ENCODE measurements at regions not wholly inside any gene's neighbourhood (a gene's known extent, or its start where the extent isn't known, plus 50 kb on each side); places are given as distances from the start of the nearest gene placed in this dataset.
"Not testable (repeated sequence)": the region's sequence is repeated elsewhere in the genome, so short reads cannot be mapped to it uniquely, and the experiment has no call there.

- Histone ChIP-seq H3K27ac (ENCODE audit: low read depth, low read length) (no peak overlapping the region), H3K36me3 (ENCODE audit: control insufficient read depth in 3 of 3, insufficient read depth in 3 of 3, low read length in 3 of 3) (peaks cover 31 to 36% (median 35%) of the 10 kb centered on the region in 3 donors), H3K4me3 (ENCODE audit: low read length in 3 of 3) (no peak overlapping the region), H3K4me1 (ENCODE audit: control insufficient read depth in 3 of 3, insufficient read depth in 3 of 3, low read length in 3 of 3) (peaks cover 0 to 2% (median 0%) of the 10 kb centered on the region in 3 donors), H3K27me3 (ENCODE audit: control insufficient read depth in 3 of 3, insufficient read depth in 3 of 3, low read length in 3 of 3) (no peaks in the 10 kb centered on the region), H3K9ac (ENCODE audit: low read depth in 1 of 3, low read length in 3 of 3) (no peak overlapping the region), H3K9me3 (ENCODE audit: control insufficient read depth in 3 of 3, low read length in 3 of 3) (no peaks in the 10 kb centered on the region)
Measured at GRCh38 chr22:25461301-25461700, 103.2 kb upstream of the GRK3 start.

GRCh38 chr22:25462474-25463346 lies 101.8 kb upstream of the GRK3 start:
- H3K27ac ChIP-seq (ENCODE audit: low read depth, low read length); H3K9me3 ChIP-seq (ENCODE audit: control insufficient read depth in 3 of 3, low read length in 3 of 3); H3K27me3 ChIP-seq (ENCODE audit: control insufficient read depth in 3 of 3, insufficient read depth in 3 of 3, low read length in 3 of 3); H3K4me1 ChIP-seq (ENCODE audit: control insufficient read depth in 3 of 3, insufficient read depth in 3 of 3, low read length in 3 of 3); H3K4me3 ChIP-seq (ENCODE audit: low read length in 3 of 3): not testable (repeated sequence)
- Histone ChIP-seq H3K9ac (ENCODE audit: low read depth in 1 of 3, low read length in 3 of 3) (peak overlapping the region in 1 of 3 donors; percentile 16), H3K36me3 (ENCODE audit: control insufficient read depth in 3 of 3, insufficient read depth in 3 of 3, low read length in 3 of 3) (peaks cover 24 to 29% (median 28%) of the 10 kb centered on the region in 3 donors)

- H3K9me3 ChIP-seq (ENCODE audit: control insufficient read depth in 3 of 3, low read length in 3 of 3); H3K4me3 ChIP-seq (ENCODE audit: low read length in 3 of 3); H3K4me1 ChIP-seq (ENCODE audit: control insufficient read depth in 3 of 3, insufficient read depth in 3 of 3, low read length in 3 of 3); H3K9ac ChIP-seq (ENCODE audit: low read depth in 1 of 3, low read length in 3 of 3); H3K27me3 ChIP-seq (ENCODE audit: control insufficient read depth in 3 of 3, insufficient read depth in 3 of 3, low read length in 3 of 3); H3K27ac ChIP-seq (ENCODE audit: low read depth, low read length): not testable (repeated sequence)
- H3K36me3 ChIP-seq (ENCODE audit: control insufficient read depth in 3 of 3, insufficient read depth in 3 of 3, low read length in 3 of 3): peaks cover 23 to 29% (median 28%) of the 10 kb centered on the region in 3 donors
Measured at GRCh38 chr22:25463347-25463628, 101.2 kb upstream of the GRK3 start.

DNA sequence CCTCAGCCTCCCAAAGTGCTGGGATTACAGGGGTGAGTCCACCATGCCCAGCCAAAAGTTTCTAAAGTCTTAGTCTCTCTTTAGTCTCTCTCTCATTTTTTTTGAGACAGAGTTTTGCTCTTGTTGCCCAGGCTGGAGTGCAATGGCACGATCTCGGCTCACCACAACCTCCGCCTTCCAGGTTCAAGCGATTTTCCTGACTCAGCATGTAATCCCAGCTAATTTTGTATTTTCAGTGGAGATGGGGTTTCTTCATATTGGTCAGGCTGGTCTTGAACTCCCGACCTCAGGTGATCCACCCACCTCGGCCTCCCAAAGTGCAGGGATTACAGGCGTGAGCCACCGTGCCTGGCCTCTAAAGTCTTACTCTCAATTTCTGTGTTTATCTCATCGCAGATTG lies 100.1 kb upstream of the GRK3 start:
- H3K27me3 ChIP-seq (ENCODE audit: control insufficient read depth in 3 of 3, insufficient read depth in 3 of 3, low read length in 3 of 3); H3K4me3 ChIP-seq (ENCODE audit: low read length in 3 of 3); H3K27ac ChIP-seq (ENCODE audit: low read depth, low read length); H3K4me1 ChIP-seq (ENCODE audit: control insufficient read depth in 3 of 3, insufficient read depth in 3 of 3, low read length in 3 of 3); H3K9me3 ChIP-seq (ENCODE audit: control insufficient read depth in 3 of 3, low read length in 3 of 3); H3K9ac ChIP-seq (ENCODE audit: low read depth in 1 of 3, low read length in 3 of 3): not testable (repeated sequence)
- H3K36me3 ChIP-seq (ENCODE audit: control insufficient read depth in 3 of 3, insufficient read depth in 3 of 3, low read length in 3 of 3): peaks cover 17 to 23% (median 20%) of the 10 kb centered on the region in 3 donors

DNA sequence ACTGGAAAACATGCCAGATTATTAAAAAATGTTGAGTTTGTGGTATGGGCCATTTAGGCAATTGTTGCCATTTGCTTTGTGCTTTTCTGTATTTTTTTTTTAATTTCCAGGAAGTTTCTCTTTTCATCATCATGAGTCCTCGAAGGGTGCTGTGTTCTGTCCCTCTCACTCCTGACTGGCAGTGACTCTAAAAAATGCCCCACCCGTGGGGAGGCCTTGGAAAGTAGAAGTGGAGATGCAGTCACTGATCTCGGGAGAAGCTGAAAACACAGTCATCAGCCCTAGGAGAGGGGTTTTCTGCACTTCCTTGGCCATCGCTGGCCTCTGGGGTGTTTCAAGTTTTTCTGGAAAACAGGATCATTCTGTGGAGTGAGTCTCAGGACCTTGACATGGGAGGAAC lies 98.5 kb upstream of the GRK3 start:
- H3K4me1 ChIP-seq (ENCODE audit: control insufficient read depth in 3 of 3, insufficient read depth in 3 of 3, low read length in 3 of 3): peaks cover 0 to 2% (median 0%) of the 10 kb centered on the region in 3 donors
- no peaks in the 10 kb centered on the region for H3K9me3 ChIP-seq (ENCODE audit: control insufficient read depth in 3 of 3, low read length in 3 of 3)
- H3K36me3 ChIP-seq (ENCODE audit: control insufficient read depth in 3 of 3, insufficient read depth in 3 of 3, low read length in 3 of 3): peaks cover 6 to 8% (median 6%) of the 10 kb centered on the region in 3 donors
- H3K4me3 ChIP-seq (ENCODE audit: low read length in 3 of 3): no peak overlapping the region
- no peaks in the 10 kb centered on the region for H3K27me3 ChIP-seq (ENCODE audit: control insufficient read depth in 3 of 3, insufficient read depth in 3 of 3, low read length in 3 of 3)
- H3K9ac ChIP-seq (ENCODE audit: low read depth in 1 of 3, low read length in 3 of 3): no peak overlapping the region
- no peak overlapping the region for H3K27ac ChIP-seq (ENCODE audit: low read depth, low read length)

GRCh38 chr22:25472382-25472781 lies 92.1 kb upstream of the GRK3 start:
- peaks cover 0 to under 1% (median under 1%) of the 10 kb centered on the region in 3 donors for H3K9me3 ChIP-seq (ENCODE audit: control insufficient read depth in 3 of 3, low read length in 3 of 3)
- H3K4me3 ChIP-seq (ENCODE audit: low read length in 3 of 3): no peak overlapping the region
- H3K36me3 ChIP-seq (ENCODE audit: control insufficient read depth in 3 of 3, insufficient read depth in 3 of 3, low read length in 3 of 3): peaks cover 0 to 2% (median 0%) of the 10 kb centered on the region in 3 donors
- H3K9ac ChIP-seq (ENCODE audit: low read depth in 1 of 3, low read length in 3 of 3): no peak overlapping the region
- no peak overlapping the region for H3K27ac ChIP-seq (ENCODE audit: low read depth, low read length)
- peaks cover 0 to 7% (median 3%) of the 10 kb centered on the region in 3 donors for H3K4me1 ChIP-seq (ENCODE audit: control insufficient read depth in 3 of 3, insufficient read depth in 3 of 3, low read length in 3 of 3)
- H3K27me3 ChIP-seq (ENCODE audit: control insufficient read depth in 3 of 3, insufficient read depth in 3 of 3, low read length in 3 of 3): no peaks in the 10 kb centered on the region

- H3K4me3 ChIP-seq (ENCODE audit: low read length in 3 of 3): no peak overlapping the region
- H3K9me3 ChIP-seq (ENCODE audit: control insufficient read depth in 3 of 3, low read length in 3 of 3): peaks cover 0 to 2% (median 2%) of the 10 kb centered on the region in 3 donors
- no peak overlapping the region for H3K9ac ChIP-seq (ENCODE audit: low read depth in 1 of 3, low read length in 3 of 3)
- H3K36me3 ChIP-seq (ENCODE audit: control insufficient read depth in 3 of 3, insufficient read depth in 3 of 3, low read length in 3 of 3): peaks cover 0 to 4% (median 0%) of the 10 kb centered on the region in 3 donors
- H3K4me1 ChIP-seq (ENCODE audit: control insufficient read depth in 3 of 3, insufficient read depth in 3 of 3, low read length in 3 of 3): peaks cover 5 to 13% (median 9%) of the 10 kb centered on the region in 3 donors
- no peaks in the 10 kb centered on the region for H3K27me3 ChIP-seq (ENCODE audit: control insufficient read depth in 3 of 3, insufficient read depth in 3 of 3, low read length in 3 of 3)
- no peak overlapping the region for H3K27ac ChIP-seq (ENCODE audit: low read depth, low read length)
Measured at GRCh38 chr22:25475257-25476022, 89.0 kb upstream of the GRK3 start.

DNA sequence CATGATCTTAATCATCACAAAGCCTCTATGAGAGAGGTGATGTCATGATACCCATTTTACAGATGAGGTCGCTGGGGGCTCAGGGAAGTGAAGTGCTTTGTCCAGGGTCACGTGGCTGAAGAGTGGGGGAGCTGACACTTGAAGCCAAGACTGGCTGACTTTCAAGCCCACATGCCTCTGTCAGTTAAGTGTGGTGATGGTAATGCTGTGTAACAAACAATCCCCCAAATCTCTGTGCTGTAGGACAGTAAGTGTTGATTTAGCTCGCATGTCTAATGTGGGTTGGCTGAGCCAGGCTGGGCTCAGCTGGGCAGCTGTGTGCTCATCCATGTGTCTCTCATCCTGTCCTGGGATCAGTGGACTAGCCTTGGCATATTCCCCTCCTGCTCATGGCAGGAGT lies 87.1 kb upstream of the GRK3 start:
- peaks cover 0 to 2% (median 2%) of the 10 kb centered on the region in 3 donors for H3K9me3 ChIP-seq (ENCODE audit: control insufficient read depth in 3 of 3, low read length in 3 of 3)
- H3K36me3 ChIP-seq (ENCODE audit: control insufficient read depth in 3 of 3, insufficient read depth in 3 of 3, low read length in 3 of 3): peaks cover 0 to 4% (median 0%) of the 10 kb centered on the region in 3 donors
- H3K9ac ChIP-seq (ENCODE audit: low read depth in 1 of 3, low read length in 3 of 3): no peak overlapping the region
- peaks cover 5 to 13% (median 11%) of the 10 kb centered on the region in 3 donors for H3K4me1 ChIP-seq (ENCODE audit: control insufficient read depth in 3 of 3, insufficient read depth in 3 of 3, low read length in 3 of 3)
- H3K27me3 ChIP-seq (ENCODE audit: control insufficient read depth in 3 of 3, insufficient read depth in 3 of 3, low read length in 3 of 3): no peaks in the 10 kb centered on the region
- H3K27ac ChIP-seq (ENCODE audit: low read depth, low read length): no peak overlapping the region
- no peak overlapping the region for H3K4me3 ChIP-seq (ENCODE audit: low read length in 3 of 3)

DNA sequence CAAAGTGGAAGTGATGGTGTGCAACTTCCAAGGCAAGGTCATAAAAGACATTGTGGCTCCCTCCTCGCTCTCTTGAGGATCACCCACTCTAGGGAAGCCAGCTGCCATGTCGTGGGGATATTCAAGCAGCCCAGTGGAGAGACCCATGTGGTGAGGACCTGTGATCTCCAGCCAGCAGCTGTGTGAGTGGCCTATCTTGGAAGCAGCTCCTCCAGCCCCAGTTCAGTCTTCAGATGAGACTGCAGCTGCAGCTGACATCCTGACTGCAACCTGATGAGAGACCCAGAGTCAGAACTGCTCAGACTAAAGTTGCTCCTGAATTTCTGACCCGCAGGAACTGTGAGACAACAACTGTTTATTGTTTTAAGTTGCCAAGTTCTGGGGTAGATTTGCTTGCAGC lies 86.4 kb upstream of the GRK3 start:
- peaks cover 0 to 2% (median 2%) of the 10 kb centered on the region in 3 donors for H3K9me3 ChIP-seq (ENCODE audit: control insufficient read depth in 3 of 3, low read length in 3 of 3)
- H3K9ac ChIP-seq (ENCODE audit: low read depth in 1 of 3, low read length in 3 of 3): no peak overlapping the region
- H3K36me3 ChIP-seq (ENCODE audit: control insufficient read depth in 3 of 3, insufficient read depth in 3 of 3, low read length in 3 of 3): peaks cover 0 to 4% (median 0%) of the 10 kb centered on the region in 3 donors
- H3K27ac ChIP-seq (ENCODE audit: low read depth, low read length): no peak overlapping the region
- no peaks in the 10 kb centered on the region for H3K27me3 ChIP-seq (ENCODE audit: control insufficient read depth in 3 of 3, insufficient read depth in 3 of 3, low read length in 3 of 3)
- H3K4me1 ChIP-seq (ENCODE audit: control insufficient read depth in 3 of 3, insufficient read depth in 3 of 3, low read length in 3 of 3): peaks cover 10 to 20% (median 18%) of the 10 kb centered on the region in 3 donors
- no peak overlapping the region for H3K4me3 ChIP-seq (ENCODE audit: low read length in 3 of 3)

DNA sequence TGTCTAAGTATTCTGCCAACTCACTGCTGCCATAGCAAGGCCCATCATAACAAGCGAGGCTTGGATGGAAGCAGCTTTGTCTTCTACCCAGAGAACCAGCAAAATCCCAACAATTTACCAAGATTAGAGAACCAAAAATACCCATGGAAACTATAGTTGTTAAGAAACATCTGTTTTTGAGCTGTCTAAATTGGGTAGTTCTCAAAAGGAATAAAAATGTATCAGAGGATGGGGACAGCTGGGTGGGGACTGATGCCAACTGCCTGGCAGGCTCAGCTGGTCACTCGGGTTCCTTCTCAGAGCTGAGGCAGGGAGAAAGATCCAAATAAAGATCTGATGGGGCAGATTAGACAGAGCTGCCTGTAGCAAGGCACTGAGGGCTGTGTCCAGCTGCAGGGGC lies 85.9 kb upstream of the GRK3 start:
- Histone ChIP-seq H3K27me3 (ENCODE audit: control insufficient read depth in 3 of 3, insufficient read depth in 3 of 3, low read length in 3 of 3) (no peaks in the 10 kb centered on the region), H3K4me3 (ENCODE audit: low read length in 3 of 3) (no peak overlapping the region), H3K4me1 (ENCODE audit: control insufficient read depth in 3 of 3, insufficient read depth in 3 of 3, low read length in 3 of 3) (peaks cover 14 to 24% (median 22%) of the 10 kb centered on the region in 3 donors), H3K36me3 (ENCODE audit: control insufficient read depth in 3 of 3, insufficient read depth in 3 of 3, low read length in 3 of 3) (peaks cover 0 to 4% (median 0%) of the 10 kb centered on the region in 3 donors), H3K9me3 (ENCODE audit: control insufficient read depth in 3 of 3, low read length in 3 of 3) (peaks cover 0 to 2% (median 2%) of the 10 kb centered on the region in 3 donors), H3K27ac (ENCODE audit: low read depth, low read length) (no peak overlapping the region), H3K9ac (ENCODE audit: low read depth in 1 of 3, low read length in 3 of 3) (peak overlapping the region in 1 of 3 donors; percentile 21)

Data from skeletal muscle tissue (tissue), 3 donors.